Breast epithelium (tissue), 4 donors: ENCODE measurements at regions not wholly inside any gene's neighbourhood (a gene's known extent, or its start where the extent isn't known, plus 50 kb on each side); places are given as distances from the start of the nearest gene placed in this dataset.

Experiments used
- DNase-seq, 2 donors: peaks; one replicate each; pipeline ENCODE4 v3.0.0-alpha.2; 2019; ENCODE audit warnings: low spot score in 2 of 2
- H3K27ac ChIP-seq, 2 donors: fragments of 200-600 bp; sonication (generic) in 1 of 2; one replicate each; pipeline ENCODE4 v1.5.1; 2016 to 2019; ENCODE audit warnings: mild to moderate bottlenecking in 1 of 2
- H3K27me3 ChIP-seq, 2 donors: fragments of 200-600 bp; sonication (generic) in 1 of 2; one replicate each; pipeline versions ENCODE4 v1.5.1 to v1.6.0; 2017 to 2019; ENCODE audit warnings: control low read depth in 1 of 2, mild to moderate bottlenecking in 1 of 2
- H3K36me3 ChIP-seq: fragments of 200-600 bp; one replicate; pipeline ENCODE4 v1.5.1; 2019
- H3K4me1 ChIP-seq, 2 donors: fragments of 200-600 bp; sonication (generic); one replicate each; pipeline ENCODE4 v1.5.1; 2016 to 2019; ENCODE audit warnings: control low read depth in 1 of 2
- H3K4me3 ChIP-seq, 3 donors: fragments of 200-600 bp; sonication (generic); 1 replicate in 2 of 3; 2 replicates in 1 of 3; pipeline ENCODE4 v1.5.1; 2016 to 2019; ENCODE audit warnings: mild to moderate bottlenecking in 3 of 3, moderate library complexity in 2 of 3
- H3K9me3 ChIP-seq, 2 donors: fragments of 200-600 bp; sonication (generic) in 1 of 2; one replicate each; pipeline ENCODE4 v1.5.1; 2016 to 2019; ENCODE audit warnings: control low read depth in 1 of 2
- CTCF ChIP-seq, 3 donors: fragments of 450-650 bp; IDR thresholded peaks; one replicate each; pipeline ENCODE4 v1.5.1; 2016 to 2017; ENCODE audit warnings: antibody characterized with exemption in 3 of 3, mild to moderate bottlenecking in 3 of 3, moderate library complexity in 3 of 3
- POLR2A ChIP-seq: fragments of 450-650 bp; IDR thresholded peaks from one replicate; pipeline ENCODE4 v1.6.1; 2016; ENCODE audit warnings: antibody characterized with exemption, mild to moderate bottlenecking, moderate library complexity
- POLR2AphosphoS5 ChIP-seq, 3 donors: sonication (generic); formaldehyde crosslinking; IDR thresholded peaks; one replicate each; pipeline ENCODE4 v1.6.1; 2017; ENCODE audit warnings: antibody characterized with exemption in 3 of 3
- intact Hi-C: fragments of 100-400 bp; cut with DNase I; formaldehyde crosslinking; loops from one replicate; pipeline ENCODE4 v1.15.1; 2023; ENCODE audit warnings: low total_unique reads

GRCh38 chr4:182124359-182124758 lies 118.8 kb upstream of the TENM3 start:
- intact Hi-C loops, result loop anchor here (2.0 to 5.0 kb wide), 2 partner anchors 60 to 518 kb away; no protein-coding TSS in a partner anchor
- TF ChIP-seq CTCF (IDR thresholded peaks at IDR 0.05) (no peak), POLR2A (no peak), POLR2AphosphoS5 (IDR thresholded peaks at IDR 0.05) (no peak)
- no peak overlapping the region for H3K27ac ChIP-seq

GRCh38 chr4:182126096-182126495 lies 117.1 kb upstream of the TENM3 start:
- H3K27ac ChIP-seq, result no peak overlapping the region

More at GRCh38 chr4:182124359-182124758, 118.8 kb upstream of the TENM3 start:
- H3K4me1 ChIP-seq, result no peaks in the 10 kb centered on the region
- no peaks in the 10 kb centered on the region for H3K36me3 ChIP-seq
- no peaks in the 10 kb centered on the region for H3K27me3 ChIP-seq
- H3K4me3 ChIP-seq, result no peak overlapping the region
- no peak for DNase-seq
- H3K9me3 ChIP-seq, result peaks cover 0 to 18% of the 10 kb centered on the region in 2 donors

GRCh38 chr4:182126603-182127002 lies 116.6 kb upstream of the TENM3 start:
- no peaks in the 10 kb centered on the region for H3K27me3 ChIP-seq
- no peak for DNase-seq
- peaks cover 0 to 18% of the 10 kb centered on the region in 2 donors for H3K9me3 ChIP-seq
- TF ChIP-seq POLR2AphosphoS5 (IDR thresholded peaks at IDR 0.05) (no peak), POLR2A (no peak), CTCF (IDR thresholded peaks at IDR 0.05) (no peak)
- H3K4me1 ChIP-seq, result no peaks in the 10 kb centered on the region
- no peaks in the 10 kb centered on the region for H3K36me3 ChIP-seq
- no peak overlapping the region for H3K4me3 ChIP-seq
- H3K27ac ChIP-seq, result no peak overlapping the region
- intact Hi-C loops, result no loop called here

More at GRCh38 chr4:182126096-182126495, 117.1 kb upstream of the TENM3 start:
- no peaks in the 10 kb centered on the region for H3K27me3 ChIP-seq
- intact Hi-C loops, result no loop called here
- H3K4me1 ChIP-seq, result no peaks in the 10 kb centered on the region
- H3K4me3 ChIP-seq, result no peak overlapping the region
- TF ChIP-seq POLR2AphosphoS5 (IDR thresholded peaks at IDR 0.05) (no peak), POLR2A (no peak), CTCF (IDR thresholded peaks at IDR 0.05) (no peak)
- peaks cover 0 to 18% of the 10 kb centered on the region in 2 donors for H3K9me3 ChIP-seq
- DNase-seq, result no peak
- H3K36me3 ChIP-seq, result no peaks in the 10 kb centered on the region

GRCh38 chr4:182133033-182133432 lies 110.2 kb upstream of the TENM3 start:
- Histone ChIP-seq H3K9me3 (no peaks in the 10 kb centered on the region), H3K27me3 (peaks cover 0 to 6% of the 10 kb centered on the region in 2 donors), H3K27ac (no peak overlapping the region), H3K36me3 (no peaks in the 10 kb centered on the region), H3K4me3 (no peak overlapping the region), H3K4me1 (no peaks in the 10 kb centered on the region)
- intact Hi-C loops, result no loop called here
- no peak for DNase-seq
- TF ChIP-seq POLR2AphosphoS5 (IDR thresholded peaks at IDR 0.05) (no peak), POLR2A (no peak), CTCF (IDR thresholded peaks at IDR 0.05) (no peak)

- Histone ChIP-seq H3K36me3 (no peaks in the 10 kb centered on the region), H3K27me3 (peaks cover 0 to 6% of the 10 kb centered on the region in 2 donors), H3K4me1 (no peaks in the 10 kb centered on the region), H3K27ac (no peak overlapping the region), H3K9me3 (no peaks in the 10 kb centered on the region), H3K4me3 (no peak overlapping the region)
- intact Hi-C loops, result no loop called here
- TF ChIP-seq POLR2A, result no peak
- no peak for TF ChIP-seq CTCF (IDR thresholded peaks at IDR 0.05)
- DNase-seq, result no peak
These were observed 108.9 kb upstream of the TENM3 start for GRCh38 chr4:182134261-182134660.
